PC-9 (cell line): ENCODE measurements at regions not wholly inside any gene's neighbourhood (a gene's known extent, or its start where the extent isn't known, plus 50 kb on each side); places are given as distances from the start of the nearest gene placed in this dataset.

Source experiments
- CTCF ChIP-seq: fragments of 200-600 bp; sonication (generic); conservative IDR thresholded peaks from 2 replicates; pipeline ENCODE4 v1.6.1; 2017; ENCODE audit warnings: mixed run types, antibody characterized with exemption, mild to moderate bottlenecking, moderate library complexity
- EZH2 ChIP-seq: fragments of 200-600 bp; sonication (generic); IDR thresholded peaks from 2 replicates; pipeline ENCODE4 v1.8.0; 2017; ENCODE audit warnings: antibody characterized with exemption, low read depth

- TF ChIP-seq CTCF: no peak
- TF ChIP-seq EZH2: no peak
Observed at GRCh38 chr18:78855188-78855587, 124.4 kb upstream of the SALL3 start.
